Ectodermal cell (in vitro differentiated cells): ENCODE measurements at regions not wholly inside any gene's neighbourhood (a gene's known extent, or its start where the extent isn't known, plus 50 kb on each side); places are given as distances from the start of the nearest gene placed in this dataset.

Source experiments
- H3K27ac ChIP-seq: 2 replicates; pipeline ENCODE4 v1.7.0; 2013; ENCODE audit warnings: mild to moderate bottlenecking, low read depth, low read length; ENCODE audit not compliant: insufficient read depth, poor library complexity, severe bottlenecking
- H3K27me3 ChIP-seq: 2 replicates; pipeline ENCODE4 v1.7.0; 2013; ENCODE audit warnings: mild to moderate bottlenecking, low read length; ENCODE audit not compliant: insufficient read depth, control insufficient read depth, poor library complexity, severe bottlenecking
- H3K36me3 ChIP-seq: one replicate; pipeline ENCODE4 v1.7.0; 2013; ENCODE audit warnings: low read length; ENCODE audit not compliant: control insufficient read depth, insufficient read depth
- H3K4me1 ChIP-seq: one replicate; pipeline ENCODE4 v1.7.0; 2013; ENCODE audit warnings: low read length; ENCODE audit not compliant: control insufficient read depth, insufficient read depth
- H3K4me3 ChIP-seq: 2 replicates; pipeline ENCODE4 v1.7.0; 2013; ENCODE audit warnings: low read depth, low read length, control low read depth; ENCODE audit not compliant: insufficient read depth
- H3K9me3 ChIP-seq: 2 replicates; pipeline ENCODE4 v1.7.0; 2013; ENCODE audit warnings: mild to moderate bottlenecking, low read length, moderate library complexity; ENCODE audit not compliant: control insufficient read depth
- WGBS, 2 experiments: methylation state at CpG; one replicate each; pipeline ENCODE4 v1.1.7; 2013; ENCODE audit warnings: missing lambda C conversion rate in 2 of 2; 5-methylcytosine and 5-hydroxymethylcytosine counted together

DNA sequence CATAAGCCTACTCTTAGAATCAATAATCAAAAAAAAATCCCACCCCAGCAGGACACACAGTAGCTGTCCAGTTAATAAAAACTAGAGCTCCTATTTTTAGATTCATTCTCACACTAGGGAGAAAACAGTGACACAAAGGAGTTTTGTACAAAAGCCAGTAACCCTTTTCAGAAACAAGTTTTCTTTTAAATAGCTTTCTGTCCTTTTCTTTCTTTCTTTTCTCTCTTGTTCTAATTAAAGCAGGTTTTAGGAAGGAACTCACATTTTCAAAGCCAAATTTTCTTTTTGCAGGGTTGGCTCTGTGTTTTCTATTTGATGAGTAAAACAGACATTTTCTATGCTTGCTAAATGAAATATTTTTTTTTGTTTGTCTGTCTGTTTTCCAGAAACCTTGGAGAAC is 1390.7 kb downstream of the FAM181B start:
- Histone ChIP-seq H3K4me1 (peaks cover 6% of the 10 kb centered on the region), H3K36me3 (no peaks in the 10 kb centered on the region), H3K9me3 (no peaks in the 10 kb centered on the region), H3K27me3 (no peaks in the 10 kb centered on the region), H3K27ac (no peak overlapping the region), H3K4me3 (no peak overlapping the region)

DNA sequence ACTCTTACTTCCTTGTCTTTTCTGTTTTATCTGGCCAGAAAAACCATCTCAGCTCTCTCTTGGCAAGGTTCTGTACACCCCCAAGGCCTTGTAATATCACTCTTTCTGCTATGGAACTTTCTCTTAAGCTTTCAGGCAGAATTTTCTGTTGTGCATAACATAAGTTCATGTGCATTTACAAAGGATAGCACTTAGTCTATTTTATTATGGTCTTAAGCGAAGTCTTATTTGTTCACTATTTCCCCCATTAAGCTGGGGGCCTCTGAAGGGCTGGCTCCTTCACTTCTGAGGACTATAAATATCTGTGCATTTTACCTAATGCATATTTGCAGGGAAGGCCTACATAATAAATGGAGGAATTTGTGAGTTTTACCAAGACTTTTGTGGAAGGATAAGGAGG is 1393.4 kb downstream of the FAM181B start:
- Histone ChIP-seq H3K27me3 (no peaks in the 10 kb centered on the region), H3K9me3 (no peaks in the 10 kb centered on the region), H3K27ac (no peak overlapping the region), H3K4me1 (peaks cover 6% of the 10 kb centered on the region), H3K4me3 (no peak overlapping the region), H3K36me3 (no peaks in the 10 kb centered on the region)
- WGBS, 2 experiments: 93% methylated on average over 1 of the region's 1 CpG; no CpG with 5 or more reads in 1 of the 2 experiments

DNA sequence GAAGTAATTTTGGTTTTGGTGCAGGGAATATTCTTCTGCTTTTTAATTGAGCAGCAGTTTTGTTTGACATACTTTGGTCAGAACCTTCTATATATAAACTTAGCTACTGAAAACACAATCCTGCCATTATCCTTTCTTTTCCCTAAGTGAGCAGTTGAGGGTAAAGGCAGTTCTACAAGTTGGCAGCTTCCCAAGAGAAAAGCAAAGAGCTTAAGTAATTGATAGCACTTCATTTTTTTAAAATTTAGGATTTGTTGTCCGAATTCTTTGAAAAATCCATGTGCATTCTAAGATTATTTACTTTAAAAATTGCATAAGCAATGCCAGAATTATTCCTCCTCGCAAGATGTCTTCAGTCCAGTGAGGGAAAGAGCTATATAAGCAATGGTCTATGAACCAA is 1394.1 kb downstream of the FAM181B start:
- peaks cover 6% of the 10 kb centered on the region for H3K4me1 ChIP-seq
- WGBS, 2 experiments: 78 to 100% methylated on average over 1 to 2 of the region's 2 CpGs
- H3K27ac ChIP-seq: no peak overlapping the region
- no peaks in the 10 kb centered on the region for H3K9me3 ChIP-seq
- H3K4me3 ChIP-seq: no peak overlapping the region
- H3K36me3 ChIP-seq: no peaks in the 10 kb centered on the region
- H3K27me3 ChIP-seq: no peaks in the 10 kb centered on the region

DNA sequence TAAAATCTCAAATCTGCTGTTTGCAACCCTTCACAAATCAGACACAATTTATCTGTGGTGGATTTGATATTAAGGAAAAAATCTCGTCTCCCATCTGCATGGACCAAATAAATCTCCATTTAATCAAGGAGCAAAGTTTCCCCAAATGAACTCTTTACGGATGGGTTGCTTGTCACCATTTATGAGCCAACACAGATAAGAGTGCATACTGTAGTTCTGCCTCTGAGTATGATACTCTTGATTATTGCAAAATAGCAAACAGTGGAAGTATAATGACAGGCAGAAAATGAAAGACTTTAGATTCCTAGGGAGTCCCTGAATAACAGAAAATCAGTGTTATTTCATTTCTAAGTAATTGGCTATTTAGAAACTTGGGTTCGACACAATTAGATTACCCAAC is 1395.9 kb downstream of the FAM181B start:
- Histone ChIP-seq H3K27me3 (no peaks in the 10 kb centered on the region), H3K36me3 (no peaks in the 10 kb centered on the region), H3K4me1 (peaks cover under 1% of the 10 kb centered on the region), H3K4me3 (no peak overlapping the region), H3K9me3 (no peaks in the 10 kb centered on the region), H3K27ac (no peak overlapping the region)
- 96 to 98% methylated on average over 2 to 3 of the region's 3 CpGs for WGBS, 2 experiments

DNA sequence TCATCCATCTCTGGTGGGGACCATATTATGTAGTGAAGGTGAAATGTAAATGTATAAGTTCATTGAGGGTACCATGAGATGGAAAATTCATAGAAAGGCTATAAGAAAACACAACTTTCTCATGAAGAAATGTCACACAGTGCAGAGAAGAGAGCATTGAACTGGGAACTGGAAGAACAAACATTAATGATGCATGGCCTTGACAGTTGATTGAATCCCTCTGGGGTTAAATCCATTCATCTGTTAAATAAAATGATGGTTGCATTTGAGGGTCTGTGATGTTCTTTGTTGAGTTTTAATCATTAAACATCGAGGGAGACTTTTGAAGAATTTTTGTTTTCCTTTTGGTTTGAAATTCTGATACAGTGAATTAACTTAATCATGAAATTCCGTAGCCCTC is 1401.4 kb downstream of the FAM181B start:
- Histone ChIP-seq H3K27me3 (no peaks in the 10 kb centered on the region), H3K27ac (no peak overlapping the region), H3K9me3 (no peaks in the 10 kb centered on the region), H3K36me3 (no peaks in the 10 kb centered on the region), H3K4me3 (no peak overlapping the region), H3K4me1 (no peaks in the 10 kb centered on the region)
- WGBS, 2 experiments: 100% methylated on average over 1 of the region's 2 CpGs

DNA sequence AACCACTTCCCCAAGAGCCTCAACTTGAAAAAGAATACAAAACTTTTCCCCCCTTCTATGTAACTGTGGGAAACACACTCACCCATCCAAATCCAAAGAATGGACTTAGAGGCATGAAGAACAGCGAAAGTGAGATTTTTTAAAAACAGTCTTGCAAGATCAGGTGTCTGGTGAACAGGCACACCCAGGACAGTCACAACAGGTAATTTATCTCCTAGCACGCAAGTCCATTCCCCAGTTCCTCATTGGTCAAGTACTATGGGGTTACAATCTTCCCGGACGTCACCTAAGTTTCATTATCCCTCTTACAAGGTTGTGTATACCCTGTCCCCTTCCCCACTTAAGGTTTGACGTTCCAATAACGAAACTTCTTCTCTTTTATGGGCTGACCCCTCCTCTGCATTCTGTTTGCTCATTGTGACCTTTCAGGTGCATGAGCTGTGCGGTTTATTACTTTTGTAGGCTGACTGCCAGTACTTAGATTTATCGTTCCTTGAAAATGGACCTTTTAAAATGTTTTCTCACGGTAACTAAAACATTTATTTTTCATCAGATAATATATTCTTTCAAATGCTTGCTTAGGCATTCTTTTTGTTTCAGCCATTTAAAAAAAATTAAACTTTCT is 1401.9 kb downstream of the FAM181B start:
- Histone ChIP-seq H3K4me1 (no peaks in the 10 kb centered on the region), H3K36me3 (no peaks in the 10 kb centered on the region), H3K4me3 (no peak overlapping the region), H3K27me3 (no peaks in the 10 kb centered on the region), H3K27ac (no peak overlapping the region), H3K9me3 (no peaks in the 10 kb centered on the region)
- WGBS, 2 experiments: 94 to 95% methylated on average over 8 of the region's 9 CpGs

DNA sequence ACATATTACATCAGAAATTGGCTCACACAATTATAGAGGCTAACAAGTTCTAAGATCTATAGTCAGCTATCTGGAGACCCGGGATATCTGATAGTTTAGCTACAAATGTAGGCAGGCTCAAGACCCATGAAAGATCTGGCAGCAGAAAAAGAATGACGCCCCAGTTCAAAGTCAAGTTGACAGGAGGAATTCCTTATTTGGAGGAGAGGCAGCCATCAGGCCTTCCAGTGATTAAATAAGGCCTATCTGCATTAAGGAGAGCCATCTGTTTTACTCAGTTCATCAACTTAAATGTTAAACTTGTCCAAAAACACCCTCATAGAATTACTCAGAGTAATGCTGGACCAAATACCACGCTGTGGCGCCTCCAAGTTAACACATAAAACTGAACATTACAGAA is 1402.6 kb downstream of the FAM181B start:
- H3K4me3 ChIP-seq: no peak overlapping the region
- WGBS, 2 experiments: 95% methylated on average over 4 of the region's 4 CpGs
- H3K27ac ChIP-seq: no peak overlapping the region
- no peaks in the 10 kb centered on the region for H3K36me3 ChIP-seq
- H3K9me3 ChIP-seq: no peaks in the 10 kb centered on the region
- no peaks in the 10 kb centered on the region for H3K27me3 ChIP-seq
- no peaks in the 10 kb centered on the region for H3K4me1 ChIP-seq

DNA sequence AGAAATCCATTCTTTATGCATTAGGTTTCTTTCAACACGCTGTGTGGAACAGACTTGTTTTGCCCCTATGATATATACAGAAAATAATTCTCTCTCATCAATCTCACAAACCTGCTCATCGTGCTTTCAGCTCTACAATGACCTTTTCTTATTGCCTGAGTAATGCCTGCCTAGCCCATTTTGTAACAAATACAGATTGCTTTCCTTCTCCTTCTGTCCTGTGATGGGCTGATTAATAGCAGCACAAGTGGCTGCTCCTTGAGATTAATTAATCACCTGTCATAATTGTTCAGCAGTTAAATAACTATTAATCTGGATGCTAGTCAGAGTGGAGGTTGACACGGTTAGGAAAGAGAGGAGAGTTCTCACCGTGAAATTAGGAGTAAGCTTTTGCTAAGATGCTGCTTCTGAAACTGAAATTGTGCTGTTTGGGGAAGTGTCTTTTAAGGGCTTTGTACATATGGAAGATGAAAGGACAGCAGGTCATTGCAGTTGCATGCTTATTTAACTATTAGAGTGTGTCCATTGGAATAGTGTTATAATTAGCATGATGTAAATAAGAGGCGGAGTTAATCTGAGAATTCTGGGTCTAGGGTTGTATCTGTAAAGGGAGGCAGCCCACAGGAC is 1430.5 kb downstream of the FAM181B start:
- WGBS, 2 experiments: 93 to 94% methylated on average over 5 of the region's 5 CpGs
- Histone ChIP-seq H3K9me3 (no peaks in the 10 kb centered on the region), H3K27me3 (no peaks in the 10 kb centered on the region), H3K27ac (no peak overlapping the region), H3K4me1 (no peaks in the 10 kb centered on the region), H3K4me3 (no peak overlapping the region), H3K36me3 (no peaks in the 10 kb centered on the region)

DNA sequence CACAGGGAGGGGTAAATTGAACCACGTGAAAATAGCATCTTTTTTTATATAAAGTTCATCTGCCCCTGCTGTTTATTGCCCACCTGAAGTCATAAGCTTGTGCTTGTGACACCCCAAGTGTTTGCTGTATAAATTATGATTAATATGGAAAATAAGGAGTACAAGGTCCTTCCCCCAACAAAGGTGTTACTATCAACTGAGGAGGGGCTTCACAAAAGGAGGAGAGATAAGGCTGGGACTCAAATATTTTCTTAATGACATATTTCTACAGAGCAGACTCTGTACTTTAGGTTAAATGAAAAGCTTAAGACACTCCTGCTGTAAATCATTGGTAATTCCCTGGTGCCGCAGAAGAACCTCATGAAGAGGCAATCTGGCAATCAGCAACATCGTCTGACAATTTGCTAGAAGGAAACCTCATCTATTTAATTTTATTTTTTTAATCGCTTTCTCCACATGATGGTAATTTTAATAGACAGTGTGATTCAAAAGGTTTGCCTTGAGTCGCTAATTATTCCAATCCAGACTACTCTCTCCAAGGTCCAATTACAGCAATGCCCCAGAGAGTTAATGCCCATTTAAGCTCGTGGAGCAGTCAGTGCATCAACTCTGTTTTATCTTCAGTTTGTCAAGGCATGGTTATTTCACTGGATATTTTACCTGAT is 1432.4 kb downstream of the FAM181B start:
- no peak overlapping the region for H3K4me3 ChIP-seq
- no peaks in the 10 kb centered on the region for H3K4me1 ChIP-seq
- H3K27ac ChIP-seq: no peak overlapping the region
- no peaks in the 10 kb centered on the region for H3K27me3 ChIP-seq
- WGBS, 2 experiments: 90 to 91% methylated on average over 5 to 6 of the region's 6 CpGs
- H3K9me3 ChIP-seq: no peaks in the 10 kb centered on the region
- H3K36me3 ChIP-seq: no peaks in the 10 kb centered on the region

DNA sequence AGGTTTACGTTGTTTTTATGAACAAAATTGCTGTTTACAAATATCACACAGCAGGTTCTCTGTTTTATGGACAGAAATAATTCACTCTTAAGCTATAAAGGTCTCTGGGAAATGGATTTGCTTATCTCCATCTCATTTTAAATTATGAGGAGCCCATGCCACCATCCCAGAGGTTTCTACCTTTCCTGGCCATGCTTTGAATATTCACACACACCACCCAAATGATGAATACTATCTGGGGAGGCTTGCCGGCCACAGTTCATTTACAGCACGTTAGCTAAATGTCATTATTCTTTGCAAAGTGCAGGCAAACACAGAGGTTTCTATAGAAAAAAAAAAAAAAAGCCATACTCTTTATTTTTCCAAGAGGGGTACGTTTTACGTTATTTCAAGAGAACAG is 1446.7 kb downstream of the FAM181B start:
- 81 to 93% methylated on average over 2 to 5 of the region's 5 CpGs for WGBS, 2 experiments
- Histone ChIP-seq H3K36me3 (no peaks in the 10 kb centered on the region), H3K27ac (no peak overlapping the region), H3K4me1 (no peaks in the 10 kb centered on the region), H3K4me3 (no peak overlapping the region), H3K9me3 (no peaks in the 10 kb centered on the region), H3K27me3 (no peaks in the 10 kb centered on the region)
